Prostate gland (tissue), 2 donors: ENCODE measurements at regions not wholly inside any gene's neighbourhood (a gene's known extent, or its start where the extent isn't known, plus 50 kb on each side); places are given as distances from the start of the nearest gene placed in this dataset.

Experiments
- CTCF ChIP-seq, 4 experiments: fragments of 200-600 bp in 2 of 4; fragments of 450-650 bp in 2 of 4; sonication (generic) in 2 of 4; IDR thresholded peaks; 1 replicate in 3 of 4; 2 replicates in 1 of 4; pipeline ENCODE4 v1.5.1; 2016 to 2019; ENCODE audit warnings: antibody characterized with exemption in 4 of 4, mild to moderate bottlenecking in 2 of 4, moderate library complexity in 2 of 4
- POLR2AphosphoS5 ChIP-seq: sonication (generic); formaldehyde crosslinking; IDR thresholded peaks from one replicate; pipeline ENCODE4 v1.6.1; 2017; ENCODE audit warnings: antibody characterized with exemption

GRCh38 chr6:144745439-144745838 lies 460.3 kb downstream of the UTRN start:
- TF ChIP-seq CTCF (IDR thresholded peaks at IDR 0.05) (no peak), POLR2AphosphoS5 (no peak)
